Natural killer cell treated with Interleukin-12 subunit alpha and Interleukin-12 subunit beta and Interleukin-15 and Interleukin-18, amount 100 ng/mL, for 72 hours (primary cell): ENCODE measurements at regions not wholly inside any gene's neighbourhood (a gene's known extent, or its start where the extent isn't known, plus 50 kb on each side); places are given as distances from the start of the nearest gene placed in this dataset.

Source experiments
- ATAC-seq, 2 donors: fragments of 150-1000 bp; cut with Tn5 transposase in 1 of 2; sonication (Bioruptor Pico), chemical (Tn5 transposase) in 1 of 2; 2 replicates each; pipeline ENCODE4 v1.10.0; 2021
- DNase-seq: peaks from one replicate; pipeline ENCODE4 v3.0.0; 2022; ENCODE audit warnings: low spot score
- H3K27ac Mint-ChIP-seq, 2 donors: 1 replicate in 1 of 2; 2 replicates in 1 of 2; pipeline ENCODE4 v1.8.0; 2022; ENCODE audit warnings: mixed read lengths in 2 of 2, mild to moderate bottlenecking in 1 of 2, moderate library complexity in 1 of 2
- H3K27me3 Mint-ChIP-seq, 2 donors: 1 replicate in 1 of 2; 2 replicates in 1 of 2; pipeline ENCODE4 v1.8.0; 2022; ENCODE audit warnings: mixed read lengths in 2 of 2
- H3K36me3 Mint-ChIP-seq: one replicate; pipeline ENCODE4 v1.8.0; 2022; ENCODE audit warnings: mixed read lengths
- H3K4me1 Mint-ChIP-seq, 2 donors: 1 replicate in 1 of 2; 2 replicates in 1 of 2; pipeline ENCODE4 v1.8.0; 2022; ENCODE audit warnings: low read depth in 2 of 2, mixed read lengths in 2 of 2, mild to moderate bottlenecking in 1 of 2
- H3K4me3 Mint-ChIP-seq: one replicate; pipeline ENCODE4 v1.8.0; 2022; ENCODE audit warnings: mixed read lengths
- H3K9me3 Mint-ChIP-seq: 2 replicates; pipeline ENCODE4 v1.8.0; 2022; ENCODE audit warnings: mixed read lengths

- no peak for ATAC-seq
Measured at GRCh38 chr2:120559401-120559800, 176.3 kb upstream of the GLI2 start.

GRCh38 chr2:120560330-120560729 lies 175.3 kb upstream of the GLI2 start:
- no peak overlapping the region for H3K27ac Mint-ChIP-seq
- DNase-seq = no peak
- H3K4me3 Mint-ChIP-seq = no peak overlapping the region
- H3K27me3 Mint-ChIP-seq = peaks cover 5 to 8% of the 10 kb centered on the region in 2 donors
- ATAC-seq = no peak
- H3K9me3 Mint-ChIP-seq = no peaks in the 10 kb centered on the region
- H3K36me3 Mint-ChIP-seq = no peaks in the 10 kb centered on the region
- no peaks in the 10 kb centered on the region for H3K4me1 Mint-ChIP-seq

More at GRCh38 chr2:120559401-120559800, 176.3 kb upstream of the GLI2 start:
- Mint-ChIP-seq H3K27ac (no peak overlapping the region), H3K4me1 (no peaks in the 10 kb centered on the region), H3K27me3 (peaks cover 9 to 14% of the 10 kb centered on the region in 2 donors), H3K36me3 (no peaks in the 10 kb centered on the region), H3K4me3 (no peak overlapping the region), H3K9me3 (no peaks in the 10 kb centered on the region)
- DNase-seq = no peak

- no peak for ATAC-seq
- H3K9me3 Mint-ChIP-seq = no peaks in the 10 kb centered on the region
- H3K4me1 Mint-ChIP-seq = no peaks in the 10 kb centered on the region
- H3K36me3 Mint-ChIP-seq = no peaks in the 10 kb centered on the region
- peaks cover 1 to 2% of the 10 kb centered on the region in 2 donors for H3K27me3 Mint-ChIP-seq
- H3K4me3 Mint-ChIP-seq = no peak overlapping the region
- DNase-seq = no peak
- no peak overlapping the region for H3K27ac Mint-ChIP-seq
Measured at GRCh38 chr2:120561379-120562035, 174.2 kb upstream of the GLI2 start.

- Mint-ChIP-seq H3K27me3 (peaks cover 0 to 2% of the 10 kb centered on the region in 2 donors), H3K9me3 (no peaks in the 10 kb centered on the region), H3K4me1 (no peaks in the 10 kb centered on the region), H3K4me3 (no peak overlapping the region), H3K27ac (no peak overlapping the region), H3K36me3 (no peaks in the 10 kb centered on the region)
- ATAC-seq = no peak
- DNase-seq = no peak
Measured at GRCh38 chr2:120562218-120563005, 173.3 kb upstream of the GLI2 start.

GRCh38 chr2:120563616-120564015 lies 172.1 kb upstream of the GLI2 start:
- Mint-ChIP-seq H3K9me3 (no peaks in the 10 kb centered on the region), H3K27me3 (peaks cover 0 to 2% of the 10 kb centered on the region in 2 donors), H3K36me3 (no peaks in the 10 kb centered on the region), H3K27ac (no peak overlapping the region), H3K4me3 (no peak overlapping the region), H3K4me1 (no peaks in the 10 kb centered on the region)
- no peak for DNase-seq
- ATAC-seq = no peak

- no peak for ATAC-seq
- no peaks in the 10 kb centered on the region for H3K9me3 Mint-ChIP-seq
- no peak for DNase-seq
- no peak overlapping the region for H3K4me3 Mint-ChIP-seq
- no peak overlapping the region for H3K27ac Mint-ChIP-seq
- H3K27me3 Mint-ChIP-seq = no peaks in the 10 kb centered on the region
- no peaks in the 10 kb centered on the region for H3K36me3 Mint-ChIP-seq
- H3K4me1 Mint-ChIP-seq = no peaks in the 10 kb centered on the region
Measured at GRCh38 chr2:120564213-120565094, 171.2 kb upstream of the GLI2 start.

- ATAC-seq (no peak), DNase-seq (no peak)
- Mint-ChIP-seq H3K36me3 (no peaks in the 10 kb centered on the region), H3K4me3 (no peak overlapping the region), H3K9me3 (no peaks in the 10 kb centered on the region), H3K27ac (no peak overlapping the region), H3K4me1 (no peaks in the 10 kb centered on the region), H3K27me3 (no peaks in the 10 kb centered on the region)
Measured at GRCh38 chr2:120565095-120565460, 170.6 kb upstream of the GLI2 start.

- Mint-ChIP-seq H3K27ac (no peak overlapping the region), H3K4me3 (no peak overlapping the region), H3K36me3 (no peaks in the 10 kb centered on the region), H3K4me1 (no peaks in the 10 kb centered on the region), H3K9me3 (no peaks in the 10 kb centered on the region), H3K27me3 (peaks cover 0 to 2% of the 10 kb centered on the region in 2 donors)
- DNase-seq (no peak), ATAC-seq (no peak)
Measured at GRCh38 chr2:120565929-120566328, 169.7 kb upstream of the GLI2 start.

GRCh38 chr2:120566331-120567035 lies 169.2 kb upstream of the GLI2 start:
- H3K36me3 Mint-ChIP-seq = no peaks in the 10 kb centered on the region
- no peaks in the 10 kb centered on the region for H3K4me1 Mint-ChIP-seq
- no peak overlapping the region for H3K27ac Mint-ChIP-seq
- H3K9me3 Mint-ChIP-seq = no peaks in the 10 kb centered on the region
- H3K4me3 Mint-ChIP-seq = no peak overlapping the region
- ATAC-seq (no peak), DNase-seq (no peak)
- peaks cover 0 to 2% of the 10 kb centered on the region in 2 donors for H3K27me3 Mint-ChIP-seq

GRCh38 chr2:120567128-120567527 lies 168.5 kb upstream of the GLI2 start:
- H3K36me3 Mint-ChIP-seq = no peaks in the 10 kb centered on the region
- H3K27me3 Mint-ChIP-seq = peaks cover 0 to 2% of the 10 kb centered on the region in 2 donors
- no peaks in the 10 kb centered on the region for H3K4me1 Mint-ChIP-seq
- H3K4me3 Mint-ChIP-seq = no peak overlapping the region
- no peaks in the 10 kb centered on the region for H3K9me3 Mint-ChIP-seq
- no peak overlapping the region for H3K27ac Mint-ChIP-seq
- ATAC-seq (no peak), DNase-seq (no peak)

- DNase-seq (no peak), ATAC-seq (no peak)
- H3K27me3 Mint-ChIP-seq = peaks cover 0 to 2% of the 10 kb centered on the region in 2 donors
- no peaks in the 10 kb centered on the region for H3K4me1 Mint-ChIP-seq
- H3K36me3 Mint-ChIP-seq = no peaks in the 10 kb centered on the region
- no peak overlapping the region for H3K4me3 Mint-ChIP-seq
- H3K27ac Mint-ChIP-seq = no peak overlapping the region
- H3K9me3 Mint-ChIP-seq = no peaks in the 10 kb centered on the region
Measured at GRCh38 chr2:120568089-120568974, 167.3 kb upstream of the GLI2 start.

- no peak for DNase-seq
- Mint-ChIP-seq H3K27me3 (peaks cover 0 to 2% of the 10 kb centered on the region in 2 donors), H3K4me3 (no peak overlapping the region), H3K4me1 (no peaks in the 10 kb centered on the region), H3K27ac (no peak overlapping the region), H3K9me3 (no peaks in the 10 kb centered on the region), H3K36me3 (no peaks in the 10 kb centered on the region)
- ATAC-seq = no peak
Measured at GRCh38 chr2:120568975-120569268, 166.7 kb upstream of the GLI2 start.

- H3K36me3 Mint-ChIP-seq = no peaks in the 10 kb centered on the region
- ATAC-seq (no peak), DNase-seq (no peak)
- no peaks in the 10 kb centered on the region for H3K4me1 Mint-ChIP-seq
- H3K9me3 Mint-ChIP-seq = no peaks in the 10 kb centered on the region
- H3K27ac Mint-ChIP-seq = no peak overlapping the region
- no peak overlapping the region for H3K4me3 Mint-ChIP-seq
- peaks cover 2 to 6% of the 10 kb centered on the region in 2 donors for H3K27me3 Mint-ChIP-seq
Measured at GRCh38 chr2:120570001-120570400, 165.7 kb upstream of the GLI2 start.
